ENCODE measurements at regions not wholly inside any gene's neighbourhood (a gene's known extent, or its start where the extent isn't known, plus 50 kb on each side); places are given as distances from the start of the nearest gene placed in this dataset.

DNA sequence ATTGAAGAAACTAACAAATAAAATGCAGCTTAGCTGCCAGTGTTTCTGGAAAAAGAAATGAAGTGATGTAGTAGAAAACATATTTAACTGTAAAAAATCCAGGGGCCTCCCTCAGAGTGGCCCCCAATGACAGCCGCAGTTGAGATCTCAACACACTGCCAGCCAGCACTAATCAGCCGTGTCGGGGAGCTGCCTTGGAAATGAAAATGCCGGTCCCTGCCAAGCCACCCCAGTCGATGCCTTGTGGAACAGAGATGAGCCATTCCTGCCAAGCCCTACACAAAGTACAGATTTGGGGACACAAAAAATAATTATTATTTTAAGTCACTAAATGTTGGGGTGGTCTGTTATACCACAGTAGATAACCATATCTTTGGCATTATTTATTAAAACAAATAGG lies 1342.4 kb downstream of the EFNB2 start:
- H3K9ac ChIP-seq (ENCODE audit: insufficient read depth, low read length) = no peak overlapping the region
- H3K4me2 ChIP-seq (ENCODE audit: extremely low read depth, insufficient read depth, low read length) = no peak overlapping the region
- H3K4me1 ChIP-seq (ENCODE audit: control insufficient read depth, extremely low read depth, insufficient read depth, low read length) = no peaks in the 10 kb centered on the region
- no peak for DNase-seq (ENCODE audit: low read depth in 2 of 2)
- no peak for TF ChIP-seq EZH2 (IDR thresholded peaks at IDR 0.05; ENCODE audit: low read length, missing control alignments)
- TF ChIP-seq, protein P1, sequence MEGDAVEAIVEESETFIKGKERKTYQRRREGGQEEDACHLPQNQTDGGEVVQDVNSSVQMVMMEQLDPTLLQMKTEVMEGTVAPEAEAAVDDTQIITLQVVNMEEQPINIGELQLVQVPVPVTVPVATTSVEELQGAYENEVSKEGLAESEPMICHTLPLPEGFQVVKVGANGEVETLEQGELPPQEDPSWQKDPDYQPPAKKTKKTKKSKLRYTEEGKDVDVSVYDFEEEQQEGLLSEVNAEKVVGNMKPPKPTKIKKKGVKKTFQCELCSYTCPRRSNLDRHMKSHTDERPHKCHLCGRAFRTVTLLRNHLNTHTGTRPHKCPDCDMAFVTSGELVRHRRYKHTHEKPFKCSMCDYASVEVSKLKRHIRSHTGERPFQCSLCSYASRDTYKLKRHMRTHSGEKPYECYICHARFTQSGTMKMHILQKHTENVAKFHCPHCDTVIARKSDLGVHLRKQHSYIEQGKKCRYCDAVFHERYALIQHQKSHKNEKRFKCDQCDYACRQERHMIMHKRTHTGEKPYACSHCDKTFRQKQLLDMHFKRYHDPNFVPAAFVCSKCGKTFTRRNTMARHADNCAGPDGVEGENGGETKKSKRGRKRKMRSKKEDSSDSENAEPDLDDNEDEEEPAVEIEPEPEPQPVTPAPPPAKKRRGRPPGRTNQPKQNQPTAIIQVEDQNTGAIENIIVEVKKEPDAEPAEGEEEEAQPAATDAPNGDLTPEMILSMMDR (conservative IDR thresholded peaks at IDR 0.05 in 1 of 2, IDR thresholded peaks at IDR 0.05 in 1 of 2; ENCODE audit: low read depth in 1 of 2, low read length in 2 of 2) = no peak
- H3K79me2 ChIP-seq (ENCODE audit: control insufficient read depth, insufficient read depth, low read length) = no peaks in the 10 kb centered on the region
- no peaks in the 10 kb centered on the region for H4K20me1 ChIP-seq (ENCODE audit: control insufficient read depth, extremely low read depth, insufficient read depth, low read length)
- H2AFZ ChIP-seq (ENCODE audit: low read length) = no peak overlapping the region
- H3K9me3 ChIP-seq (ENCODE audit: control insufficient read depth, insufficient read depth, low read depth, low read length) = no peaks in the 10 kb centered on the region
- H3K27ac ChIP-seq (ENCODE audit: insufficient read depth, low read length) = no peak overlapping the region
- no peaks in the 10 kb centered on the region for H3K36me3 ChIP-seq (ENCODE audit: control insufficient read depth, insufficient read depth, low read length)
- H3K27me3 ChIP-seq (ENCODE audit: control insufficient read depth, insufficient read depth, low read length) = no peaks in the 10 kb centered on the region
- no peak overlapping the region for H3K4me3 ChIP-seq (replicated peaks in 1 of 4; ENCODE audit: control extremely low read depth in 1 of 4, insufficient read depth in 1 of 4, low read depth in 3 of 4, low read length in 4 of 4)

DNA sequence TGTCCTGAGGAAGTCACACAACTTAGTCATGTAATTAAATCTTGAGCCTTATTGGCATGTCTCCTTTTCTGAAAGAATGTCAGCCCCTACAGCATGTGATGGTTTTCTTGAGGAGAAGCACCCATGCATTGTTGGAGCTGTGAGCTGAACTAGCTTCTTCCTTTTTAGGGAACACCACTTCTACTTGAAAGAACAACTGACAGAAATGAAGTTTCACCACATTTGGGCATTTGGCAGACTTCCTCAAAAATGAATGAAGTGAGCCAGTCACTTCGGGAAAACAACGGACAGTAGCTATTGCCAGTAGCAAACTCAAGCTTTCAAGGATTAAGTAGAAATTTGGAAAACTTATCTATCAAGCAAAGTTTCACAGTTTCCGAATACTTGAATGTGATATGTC lies 1351.3 kb downstream of the EFNB2 start:
- no peaks in the 10 kb centered on the region for H3K79me2 ChIP-seq (ENCODE audit: control insufficient read depth, insufficient read depth, low read length)
- H3K27me3 ChIP-seq (ENCODE audit: control insufficient read depth, insufficient read depth, low read length) = no peaks in the 10 kb centered on the region
- no peak for TF ChIP-seq EZH2 (IDR thresholded peaks at IDR 0.05; ENCODE audit: low read length, missing control alignments)
- TF ChIP-seq, protein P1 (conservative IDR thresholded peaks at IDR 0.05 in 1 of 2, IDR thresholded peaks at IDR 0.05 in 1 of 2; ENCODE audit: low read depth in 1 of 2, low read length in 2 of 2) = no peak
- H3K9ac ChIP-seq (ENCODE audit: insufficient read depth, low read length) = no peak overlapping the region
- no peaks in the 10 kb centered on the region for H4K20me1 ChIP-seq (ENCODE audit: control insufficient read depth, extremely low read depth, insufficient read depth, low read length)
- H3K27ac ChIP-seq (ENCODE audit: insufficient read depth, low read length) = no peak overlapping the region
- no peaks in the 10 kb centered on the region for H3K9me3 ChIP-seq (ENCODE audit: control insufficient read depth, insufficient read depth, low read depth, low read length)
- no peaks in the 10 kb centered on the region for H3K36me3 ChIP-seq (ENCODE audit: control insufficient read depth, insufficient read depth, low read length)
- H3K4me2 ChIP-seq (ENCODE audit: extremely low read depth, insufficient read depth, low read length) = no peak overlapping the region
- no peak overlapping the region for H3K4me3 ChIP-seq (replicated peaks in 1 of 4; ENCODE audit: control extremely low read depth in 1 of 4, insufficient read depth in 1 of 4, low read depth in 3 of 4, low read length in 4 of 4)
- no peak for DNase-seq (ENCODE audit: low read depth in 2 of 2)
- H2AFZ ChIP-seq (ENCODE audit: low read length) = no peak overlapping the region
- H3K4me1 ChIP-seq (ENCODE audit: control insufficient read depth, extremely low read depth, insufficient read depth, low read length) = no peaks in the 10 kb centered on the region

DNA sequence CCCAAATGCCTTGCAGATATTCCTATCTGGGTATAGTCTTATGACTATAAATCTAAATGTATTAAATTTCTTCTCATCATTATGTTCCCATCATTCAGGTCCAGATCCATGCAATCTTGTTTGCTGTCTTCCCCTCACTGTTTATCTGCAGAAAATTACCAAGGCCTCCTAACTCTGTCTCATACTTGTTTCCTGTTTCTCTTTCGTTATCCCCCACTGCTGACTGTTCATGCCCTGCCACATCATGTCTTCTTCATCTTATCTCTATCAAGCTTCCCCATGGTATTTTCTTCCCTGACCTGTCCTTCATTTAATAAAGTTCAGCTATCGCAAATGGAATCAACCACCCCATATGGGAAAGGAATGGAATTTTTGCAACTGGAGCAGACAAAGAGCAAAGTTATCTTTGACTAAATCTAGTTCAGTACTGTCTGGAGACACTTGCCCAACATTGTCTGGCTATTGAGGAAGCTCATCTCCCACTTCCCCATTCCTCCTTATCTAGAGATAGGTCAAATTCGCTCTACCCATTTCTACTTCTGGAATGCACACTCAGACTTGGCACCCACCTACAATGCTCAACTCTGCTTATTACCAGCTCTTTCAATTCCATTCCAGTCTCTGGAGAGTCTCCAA lies 1358.1 kb downstream of the EFNB2 start:
- no peak for TF ChIP-seq EZH2 (IDR thresholded peaks at IDR 0.05; ENCODE audit: low read length, missing control alignments)
- TF ChIP-seq, protein P1 (conservative IDR thresholded peaks at IDR 0.05 in 1 of 2, IDR thresholded peaks at IDR 0.05 in 1 of 2; ENCODE audit: low read depth in 1 of 2, low read length in 2 of 2) = no peak
- DNase-seq (ENCODE audit: low read depth in 2 of 2) = peak in 1 of 2 donors; percentile 8
- Histone ChIP-seq H3K4me2 (ENCODE audit: extremely low read depth, insufficient read depth, low read length) (no peak overlapping the region), H2AFZ (ENCODE audit: low read length) (no peak overlapping the region), H3K27me3 (ENCODE audit: control insufficient read depth, insufficient read depth, low read length) (no peaks in the 10 kb centered on the region), H3K9me3 (ENCODE audit: control insufficient read depth, insufficient read depth, low read depth, low read length) (no peaks in the 10 kb centered on the region), H4K20me1 (ENCODE audit: control insufficient read depth, extremely low read depth, insufficient read depth, low read length) (no peaks in the 10 kb centered on the region), H3K4me3 (replicated peaks in 1 of 4; ENCODE audit: control extremely low read depth in 1 of 4, insufficient read depth in 1 of 4, low read depth in 3 of 4, low read length in 4 of 4) (no peak overlapping the region), H3K36me3 (ENCODE audit: control insufficient read depth, insufficient read depth, low read length) (no peaks in the 10 kb centered on the region), H3K9ac (ENCODE audit: insufficient read depth, low read length) (no peak overlapping the region), H3K79me2 (ENCODE audit: control insufficient read depth, insufficient read depth, low read length) (no peaks in the 10 kb centered on the region), H3K27ac (ENCODE audit: insufficient read depth, low read length) (no peak overlapping the region), H3K4me1 (ENCODE audit: control insufficient read depth, extremely low read depth, insufficient read depth, low read length) (no peaks in the 10 kb centered on the region)
